NCI-H1092 treated with DMSO at 0.1 percent for 48 hours (cell line): ENCODE measurements at regions not wholly inside any gene's neighbourhood (a gene's known extent, or its start where the extent isn't known, plus 50 kb on each side); places are given as distances from the start of the nearest gene placed in this dataset.
A peak's percentile ranks its signal among the peaks of the same experiment; 100 is the strongest.

Experiments used
- DNase-seq: peaks from one replicate; lab custom pipeline; 2025; lab: John Stamatoyannopoulos, UW

DNA sequence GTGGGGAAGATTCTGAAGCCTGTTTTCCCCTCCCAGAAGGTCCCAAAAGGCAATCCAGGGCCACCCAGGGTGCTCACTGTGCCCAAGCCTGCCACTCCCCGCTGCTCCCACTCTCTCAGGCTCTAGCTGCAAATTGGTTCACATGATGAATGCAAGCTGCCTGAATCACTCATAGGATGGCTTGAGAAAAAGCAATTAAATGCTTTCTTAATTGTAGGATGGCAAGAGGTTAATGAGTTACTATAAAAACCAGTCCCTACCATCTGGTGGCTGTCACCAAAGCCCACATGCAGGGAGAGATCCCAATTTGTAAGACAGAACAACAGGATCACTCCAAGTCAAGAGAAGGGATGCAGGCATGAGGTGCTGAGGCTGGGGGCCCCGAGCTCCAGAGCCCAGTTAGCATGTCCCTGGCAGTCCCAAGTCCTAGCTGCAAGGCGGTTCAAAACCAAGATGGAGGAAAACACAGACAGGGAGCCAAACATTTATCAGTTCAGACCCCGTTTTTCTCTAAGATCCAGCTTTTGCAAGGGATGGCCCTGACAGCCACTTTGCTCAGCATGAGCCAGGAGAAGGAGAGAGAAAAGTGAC lies 207.1 kb downstream of the UACA start:
- no peak for DNase-seq

DNA sequence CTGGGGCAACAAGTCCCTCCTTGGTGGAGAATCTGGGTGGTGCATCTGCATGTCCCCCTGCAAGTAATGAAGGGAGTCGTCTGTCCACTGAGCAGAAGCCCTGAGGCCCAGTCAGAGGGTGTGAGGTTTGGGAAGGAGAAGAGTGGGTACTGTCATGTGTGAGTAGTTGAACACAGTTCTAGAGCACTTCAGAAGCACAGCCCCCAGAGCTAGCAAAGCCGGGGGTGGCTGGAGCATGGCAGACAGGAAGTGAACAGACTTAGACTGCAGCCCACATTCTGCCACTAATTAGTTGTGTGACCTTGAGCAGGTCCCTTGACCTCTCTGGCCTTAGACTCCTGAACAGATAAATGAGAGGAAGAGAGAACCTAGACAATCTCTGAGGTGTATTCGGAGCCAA lies 207.6 kb downstream of the UACA start:
- DNase-seq = no peak

DNA sequence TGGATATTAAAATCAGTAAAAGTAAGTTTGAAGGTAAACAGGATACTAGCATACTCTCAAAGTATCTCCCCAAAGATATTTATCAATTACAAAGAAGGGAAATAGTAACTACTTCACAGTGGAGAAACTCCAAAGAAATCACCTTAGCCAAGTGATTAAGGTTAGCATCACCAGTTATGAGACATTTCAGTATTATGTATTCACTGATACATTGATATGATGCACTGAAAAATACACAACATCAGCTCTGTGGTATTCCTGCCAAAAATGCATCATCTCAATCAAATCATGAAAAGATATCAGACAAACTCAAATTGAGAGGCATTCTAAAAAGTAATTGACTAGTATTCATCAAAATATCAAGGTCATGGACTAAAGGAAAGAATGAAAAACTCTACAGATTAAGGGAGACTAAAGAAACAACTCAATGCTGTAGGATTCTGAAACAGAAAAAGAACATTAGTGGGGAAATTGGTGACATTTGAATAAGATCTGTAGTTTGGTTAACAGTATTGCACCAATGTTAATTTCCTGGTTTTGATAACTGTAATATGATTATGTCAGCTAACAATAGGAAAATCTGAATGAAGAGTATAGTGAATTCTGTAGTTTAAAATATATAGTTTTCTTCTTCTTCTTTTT lies 215.4 kb downstream of the UACA start:
- no peak for DNase-seq

- DNase-seq = no peak
Measured at GRCh38 chr15:70545526-70545925, 217.8 kb downstream of the UACA start.

GRCh38 chr15:70541511-70541910 lies 221.8 kb downstream of the UACA start:
- DNase-seq = no peak

DNA sequence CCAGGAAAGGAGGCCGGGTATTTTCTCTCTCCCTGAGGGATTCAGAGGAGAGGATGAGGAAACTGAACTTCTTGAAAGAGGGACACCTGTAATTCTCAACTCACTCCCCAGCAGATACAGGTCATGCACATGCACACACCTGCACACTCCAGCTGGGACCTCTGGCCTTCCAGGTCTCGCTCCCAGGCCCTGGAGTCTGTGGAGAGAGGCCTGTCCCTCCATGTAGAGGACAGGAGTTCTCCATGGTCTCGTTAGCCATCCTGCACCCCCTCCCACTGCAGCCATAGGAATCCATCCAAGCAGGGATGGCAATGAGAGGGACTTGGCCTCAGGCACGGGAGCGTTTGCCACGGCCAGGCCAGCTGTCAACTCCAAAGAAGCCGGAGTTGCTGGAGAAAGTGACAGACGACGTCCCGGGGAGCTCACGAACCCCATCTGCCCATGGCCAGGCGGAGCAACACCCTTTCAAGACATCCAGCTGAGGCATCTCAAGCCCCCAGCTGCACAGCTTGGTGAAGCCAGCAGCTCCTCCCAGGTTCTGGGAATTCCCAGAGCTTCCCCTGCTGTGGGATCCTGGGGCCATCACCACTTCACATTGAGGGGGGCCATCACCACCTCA lies 223.3 kb downstream of the UACA start:
- no peak for DNase-seq

DNA sequence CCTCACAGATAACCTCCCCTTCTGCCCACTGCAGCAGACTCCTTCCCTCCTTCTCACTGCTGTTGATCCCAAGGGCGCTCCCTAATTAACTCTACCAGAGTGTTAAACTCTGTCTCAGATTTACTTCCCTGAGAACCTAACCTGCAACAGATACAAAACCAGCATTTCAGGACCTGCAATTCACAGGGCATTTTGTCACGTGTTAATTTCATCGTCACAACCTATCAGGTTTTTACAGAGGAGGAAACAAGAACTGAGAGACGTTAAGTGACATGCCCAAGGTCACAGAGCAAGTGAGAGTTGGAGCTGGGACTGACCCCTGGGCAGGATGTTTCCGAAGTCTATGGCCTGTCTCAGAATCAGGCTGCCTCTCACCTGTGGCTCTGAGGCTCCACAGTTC lies 223.9 kb downstream of the UACA start:
- no peak for DNase-seq

DNA sequence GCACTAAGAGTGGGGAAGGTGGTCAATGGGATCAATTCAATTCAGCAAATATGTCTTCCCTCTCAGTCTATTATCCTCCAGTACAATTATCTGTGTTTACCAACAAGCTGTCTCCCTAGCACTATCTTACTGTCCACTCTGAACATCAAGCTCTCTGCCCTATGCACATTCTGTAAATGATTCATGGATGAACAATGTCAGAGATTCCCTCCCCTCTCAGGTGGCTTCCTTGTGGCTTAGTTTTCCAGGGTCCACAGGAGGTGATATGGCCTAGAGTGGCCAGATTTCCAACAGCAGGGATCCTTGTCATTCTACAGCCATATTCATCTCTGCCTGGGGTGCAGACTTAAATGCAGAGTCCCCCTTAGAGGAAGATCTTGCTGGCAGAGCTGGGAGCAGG lies 225.1 kb downstream of the UACA start:
- DNase-seq = no peak

DNA sequence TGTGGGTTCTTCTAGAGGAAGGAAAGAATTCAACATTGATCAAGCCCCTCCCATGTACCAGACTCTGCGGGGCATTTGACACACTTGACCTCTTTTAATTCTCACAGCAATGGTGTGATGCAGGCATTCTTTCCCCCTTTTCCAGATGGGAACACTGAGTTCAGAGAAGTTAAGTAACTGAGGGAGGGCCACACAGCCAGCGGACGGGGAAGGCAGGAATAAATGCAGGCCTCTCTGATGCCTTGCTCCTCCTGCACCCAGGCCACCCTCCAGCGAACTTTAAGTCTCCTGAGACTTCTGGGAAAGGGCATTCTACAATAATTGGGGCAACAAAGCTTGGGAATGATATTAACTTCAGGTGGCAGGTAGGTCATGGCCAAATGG lies 227.4 kb downstream of the UACA start:
- DNase-seq = no peak

- DNase-seq = no peak
Measured at GRCh38 chr15:70535071-70535954, 228.0 kb downstream of the UACA start.

- no peak for DNase-seq
Measured at GRCh38 chr15:70533931-70534742, 229.2 kb downstream of the UACA start.

GRCh38 chr15:70532531-70533186 lies 230.7 kb downstream of the UACA start:
- no peak for DNase-seq

DNA sequence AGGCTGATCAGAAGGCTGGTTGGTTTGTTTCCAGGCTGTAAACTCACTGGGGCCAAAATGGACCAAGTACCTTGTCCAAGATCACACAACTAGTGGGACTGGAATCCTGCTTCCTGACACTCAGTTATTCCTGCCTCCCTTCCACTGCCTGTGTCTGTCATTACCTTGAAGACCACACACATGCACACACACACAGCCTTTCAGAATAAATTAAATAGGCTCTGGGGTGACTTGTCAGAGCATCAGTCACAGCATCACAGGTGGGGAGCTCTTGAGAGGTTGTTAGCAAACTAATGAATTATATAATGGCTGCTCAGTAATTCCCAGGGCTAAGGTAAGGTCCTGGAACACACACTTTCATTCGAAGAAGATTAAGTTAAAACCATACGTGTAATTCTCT lies 231.8 kb downstream of the UACA start:
- no peak for DNase-seq

- DNase-seq = no peak
Measured at GRCh38 chr15:70530906-70531305, 232.5 kb downstream of the UACA start.

GRCh38 chr15:70530503-70530902 lies 232.9 kb downstream of the UACA start:
- DNase-seq = no peak

DNA sequence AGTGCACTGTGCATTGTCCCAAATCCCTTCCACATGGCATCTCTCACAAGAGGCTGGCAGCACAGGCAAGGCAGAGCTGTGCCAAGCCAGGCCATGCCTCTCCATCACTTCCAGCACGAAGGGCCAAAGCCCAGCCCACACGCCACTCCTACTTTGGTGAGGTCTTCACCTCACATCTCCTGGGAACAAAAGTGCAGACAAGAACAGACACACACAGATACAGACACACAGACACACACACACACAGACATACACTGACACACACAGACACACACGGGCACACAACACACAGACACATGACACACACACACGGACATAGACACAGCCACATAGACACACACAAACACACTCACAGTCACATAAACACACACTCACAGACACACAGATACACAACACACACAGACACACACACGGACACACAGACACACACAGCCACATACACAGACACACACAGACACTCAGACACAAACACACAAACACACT lies 233.3 kb downstream of the UACA start:
- no peak for DNase-seq

DNA sequence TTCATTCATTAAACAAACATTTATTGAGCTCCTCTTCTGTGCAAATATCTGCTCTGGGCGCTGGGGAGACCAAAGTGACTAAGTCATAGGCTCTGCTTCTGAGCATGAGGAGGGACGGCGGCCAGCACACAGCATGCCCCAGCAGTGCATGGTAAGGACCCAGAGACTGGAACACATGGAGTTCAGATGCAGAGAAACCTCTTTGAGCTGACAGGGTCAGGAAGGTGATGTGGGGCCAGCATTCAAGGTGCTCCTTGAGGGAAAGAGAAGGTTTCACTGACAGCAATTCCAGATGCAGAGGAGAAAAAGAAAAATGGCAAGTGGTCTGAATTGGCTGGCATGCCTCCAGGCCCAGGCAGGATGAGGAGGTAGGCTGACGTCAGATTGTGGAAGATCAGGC lies 234.5 kb downstream of the UACA start:
- no peak for DNase-seq

- DNase-seq = peak; percentile 23
Measured at GRCh38 chr15:70528270-70528706, 235.1 kb downstream of the UACA start.

DNA sequence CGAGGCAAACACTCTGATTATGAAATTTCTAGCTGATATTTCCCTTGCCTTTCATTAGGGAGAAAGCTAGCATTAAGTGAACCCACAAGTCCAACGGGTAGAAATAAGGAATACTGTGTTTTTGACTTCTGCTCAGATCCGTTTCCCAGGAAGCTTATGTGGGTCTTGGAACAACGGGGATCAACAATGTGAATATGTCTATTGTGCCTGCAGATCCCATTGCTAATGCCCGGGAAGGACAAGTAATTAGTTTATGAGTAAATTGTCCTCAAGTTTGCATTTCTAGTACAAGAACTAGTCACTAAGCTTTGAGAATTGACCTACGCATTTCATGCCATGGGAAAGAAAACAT lies 236.4 kb downstream of the UACA start:
- DNase-seq = no peak

DNA sequence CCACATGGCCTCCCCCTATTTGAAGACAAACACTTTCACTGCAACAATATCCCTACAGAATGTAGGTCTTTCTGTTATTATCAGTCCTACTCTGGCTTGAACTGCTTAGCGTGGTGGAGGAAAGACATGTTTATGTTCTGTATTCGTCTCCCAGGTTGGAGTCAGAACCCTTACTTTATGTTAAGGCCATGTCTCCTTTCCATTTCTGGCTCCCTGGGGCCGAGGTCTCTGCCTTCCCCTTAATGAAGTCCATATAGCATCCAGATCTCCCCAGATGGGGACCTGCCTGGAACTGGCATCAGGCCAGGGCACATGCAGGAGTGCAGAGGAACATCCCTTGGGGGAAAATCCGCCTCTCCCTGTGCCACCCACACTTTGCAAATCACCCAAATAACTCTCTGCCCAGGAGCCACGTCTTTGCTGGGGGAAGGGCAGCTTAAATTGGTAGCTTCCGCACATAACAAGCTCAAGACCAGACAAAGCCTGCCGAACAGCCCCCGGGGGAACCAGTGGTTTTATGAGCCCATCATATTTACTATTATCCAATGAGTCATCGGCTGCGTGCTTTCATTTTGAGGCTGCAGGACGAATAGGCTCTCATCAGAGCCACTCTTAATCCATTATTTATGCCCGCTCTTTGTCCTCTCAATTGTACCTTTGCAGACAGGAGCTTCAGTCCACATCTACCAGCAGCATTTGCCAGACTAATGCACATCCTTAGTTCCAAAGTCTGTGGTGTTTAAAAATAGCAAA lies 237.0 kb downstream of the UACA start:
- DNase-seq = peak; percentile 96

- DNase-seq = no peak
Measured at GRCh38 chr15:70525551-70525950, 237.8 kb downstream of the UACA start.
